ENCODE measurements at regions not wholly inside any gene's neighbourhood (a gene's known extent, or its start where the extent isn't known, plus 50 kb on each side); places are given as distances from the start of the nearest gene placed in this dataset.

GRCh38 chr3:116966649-116967048 lies 257.1 kb downstream of the TUSC7 start:
- in situ Hi-C loops (cut with HindIII; ENCODE audit: low pct_unique_long_range_greater_than_20kb, low sequenced_read_pairs) = no loop called here
- DNase-seq (ENCODE audit: low read depth) = no peak

- DNase-seq (ENCODE audit: low read depth) = no peak
- in situ Hi-C loops (cut with HindIII; ENCODE audit: low pct_unique_long_range_greater_than_20kb, low sequenced_read_pairs) = no loop called here
Measured at GRCh38 chr3:116969135-116969534, 259.6 kb downstream of the TUSC7 start.

GRCh38 chr3:116969646-116970045 lies 260.1 kb downstream of the TUSC7 start:
- in situ Hi-C loops (cut with HindIII; ENCODE audit: low pct_unique_long_range_greater_than_20kb, low sequenced_read_pairs) = no loop called here
- DNase-seq (ENCODE audit: low read depth) = no peak

GRCh38 chr3:116971531-116971930 lies 262.0 kb downstream of the TUSC7 start:
- in situ Hi-C loops (cut with HindIII; ENCODE audit: low pct_unique_long_range_greater_than_20kb, low sequenced_read_pairs) = no loop called here
- no peak for DNase-seq (ENCODE audit: low read depth)

GRCh38 chr3:116974702-116975101 lies 265.1 kb downstream of the TUSC7 start:
- in situ Hi-C loops (cut with HindIII; ENCODE audit: low pct_unique_long_range_greater_than_20kb, low sequenced_read_pairs) = no loop called here
- no peak for DNase-seq (ENCODE audit: low read depth)

- no peak for DNase-seq (ENCODE audit: low read depth)
- in situ Hi-C loops (cut with HindIII; ENCODE audit: low pct_unique_long_range_greater_than_20kb, low sequenced_read_pairs) = no loop called here
Measured at GRCh38 chr3:116977441-116977840, 267.9 kb downstream of the TUSC7 start.

GRCh38 chr3:116980099-116980498 lies 270.5 kb downstream of the TUSC7 start:
- in situ Hi-C loops (cut with HindIII; ENCODE audit: low pct_unique_long_range_greater_than_20kb, low sequenced_read_pairs) = no loop called here
- DNase-seq (ENCODE audit: low read depth) = no peak

- DNase-seq (ENCODE audit: low read depth) = no peak
- in situ Hi-C loops (cut with HindIII; ENCODE audit: low pct_unique_long_range_greater_than_20kb, low sequenced_read_pairs) = no loop called here
Measured at GRCh38 chr3:116981089-116981488, 271.5 kb downstream of the TUSC7 start.

GRCh38 chr3:116984301-116984700 lies 274.7 kb downstream of the TUSC7 start:
- in situ Hi-C loops (cut with HindIII; ENCODE audit: low pct_unique_long_range_greater_than_20kb, low sequenced_read_pairs) = no loop called here
- no peak for DNase-seq (ENCODE audit: low read depth)

GRCh38 chr3:116994351-116994879 lies 284.8 kb downstream of the TUSC7 start:
- in situ Hi-C loops (cut with HindIII; ENCODE audit: low pct_unique_long_range_greater_than_20kb, low sequenced_read_pairs) = no loop called here

GRCh38 chr3:117003501-117003900 lies 293.9 kb downstream of the TUSC7 start:
- in situ Hi-C loops (cut with HindIII; ENCODE audit: low pct_unique_long_range_greater_than_20kb, low sequenced_read_pairs) = no loop called here
- no peak for DNase-seq (ENCODE audit: low read depth)

More at GRCh38 chr3:116994351-116994879, 284.8 kb downstream of the TUSC7 start:
- no peak for DNase-seq (ENCODE audit: low read depth)

- in situ Hi-C loops (cut with HindIII; ENCODE audit: low pct_unique_long_range_greater_than_20kb, low sequenced_read_pairs) = no loop called here
- no peak for DNase-seq (ENCODE audit: low read depth)
Measured at GRCh38 chr3:117005274-117005673, 295.7 kb downstream of the TUSC7 start.

- in situ Hi-C loops (cut with HindIII; ENCODE audit: low pct_unique_long_range_greater_than_20kb, low sequenced_read_pairs) = no loop called here
- no peak for DNase-seq (ENCODE audit: low read depth)
Measured at GRCh38 chr3:117005911-117006522, 296.4 kb downstream of the TUSC7 start.

GRCh38 chr3:117010318-117010717 lies 300.7 kb downstream of the TUSC7 start:
- no peak for DNase-seq (ENCODE audit: low read depth)
- in situ Hi-C loops (cut with HindIII; ENCODE audit: low pct_unique_long_range_greater_than_20kb, low sequenced_read_pairs) = no loop called here

GRCh38 chr3:117011687-117012250 lies 302.2 kb downstream of the TUSC7 start:
- in situ Hi-C loops (cut with HindIII; ENCODE audit: low pct_unique_long_range_greater_than_20kb, low sequenced_read_pairs) = no loop called here
- no peak for DNase-seq (ENCODE audit: low read depth)

GRCh38 chr3:117016378-117016777 lies 306.8 kb downstream of the TUSC7 start:
- no peak for DNase-seq (ENCODE audit: low read depth)
- in situ Hi-C loops (cut with HindIII; ENCODE audit: low pct_unique_long_range_greater_than_20kb, low sequenced_read_pairs) = no loop called here

GRCh38 chr3:117017135-117017894 lies 307.7 kb downstream of the TUSC7 start:
- in situ Hi-C loops (cut with HindIII; ENCODE audit: low pct_unique_long_range_greater_than_20kb, low sequenced_read_pairs) = no loop called here
- DNase-seq (ENCODE audit: low read depth) = no peak

GRCh38 chr3:117018655-117019054 lies 309.1 kb downstream of the TUSC7 start:
- DNase-seq (ENCODE audit: low read depth) = no peak
- in situ Hi-C loops (cut with HindIII; ENCODE audit: low pct_unique_long_range_greater_than_20kb, low sequenced_read_pairs) = no loop called here

GRCh38 chr3:117019082-117019713 lies 309.6 kb downstream of the TUSC7 start:
- peak; percentile 30 for DNase-seq (ENCODE audit: low read depth)
- in situ Hi-C loops (cut with HindIII; ENCODE audit: low pct_unique_long_range_greater_than_20kb, low sequenced_read_pairs) = no loop called here
